NCI-H524 (cell line): ENCODE measurements at regions not wholly inside any gene's neighbourhood (a gene's known extent, or its start where the extent isn't known, plus 50 kb on each side); places are given as distances from the start of the nearest gene placed in this dataset.
"Not testable (repeated sequence)": the region's sequence is repeated elsewhere in the genome, so short reads cannot be mapped to it uniquely, and the experiment has no call there.

Experiments
- DNase-seq, 2 experiments: peaks; one replicate each; lab custom pipeline; 2025; lab: John Stamatoyannopoulos, UW

GRCh38 chr4:162943263-162943662 is 223.4 kb downstream of the NAF1 start:
- DNase-seq, result no peak

- no peak for DNase-seq
Observed at GRCh38 chr4:162938738-162939485, 227.8 kb downstream of the NAF1 start.

GRCh38 chr4:162935214-162935613 is 231.5 kb downstream of the NAF1 start:
- no peak for DNase-seq

GRCh38 chr4:162931286-162931685 is 235.4 kb downstream of the NAF1 start:
- DNase-seq, result no peak

- no peak for DNase-seq
Observed at GRCh38 chr4:162921178-162921785, 245.4 kb downstream of the NAF1 start.

GRCh38 chr4:162920649-162921048 is 246.0 kb downstream of the NAF1 start:
- no peak for DNase-seq

- no peak for DNase-seq
Observed at GRCh38 chr4:162912482-162912881, 254.2 kb downstream of the NAF1 start.

GRCh38 chr4:162911349-162911748 is 255.3 kb downstream of the NAF1 start:
- DNase-seq, result no peak

GRCh38 chr4:162909952-162910351 is 256.7 kb downstream of the NAF1 start:
- no peak for DNase-seq

GRCh38 chr4:162894387-162894786 is 272.3 kb downstream of the NAF1 start:
- no peak for DNase-seq

- DNase-seq, result peak in 1 of 2 experiments; percentile 27
Observed at GRCh38 chr4:162891788-162892707, 274.6 kb downstream of the NAF1 start.

- no peak for DNase-seq
Observed at GRCh38 chr4:162878096-162878495, 288.6 kb downstream of the NAF1 start.

- DNase-seq, result no peak
Observed at GRCh38 chr4:162874748-162875147, 291.9 kb downstream of the NAF1 start.

GRCh38 chr4:162871990-162872389 is 294.7 kb downstream of the NAF1 start:
- DNase-seq, result no peak

GRCh38 chr4:162869157-162869556 is 297.5 kb downstream of the NAF1 start:
- DNase-seq, result no peak

GRCh38 chr4:162866565-162866964 is 300.1 kb downstream of the NAF1 start:
- no peak for DNase-seq

- no peak for DNase-seq
Observed at GRCh38 chr4:162865102-162865501, 301.6 kb downstream of the NAF1 start.

GRCh38 chr4:162853788-162854187 is 312.9 kb downstream of the NAF1 start:
- DNase-seq, result no peak

- DNase-seq, result no peak
Observed at GRCh38 chr4:162852642-162853041, 314.0 kb downstream of the NAF1 start.

- not testable (repeated sequence) for DNase-seq
Observed at GRCh38 chr4:162851241-162851758, 315.4 kb downstream of the NAF1 start.

- no peak for DNase-seq
Observed at GRCh38 chr4:162849937-162850336, 316.8 kb downstream of the NAF1 start.

GRCh38 chr4:162847945-162848549 is 318.6 kb downstream of the NAF1 start:
- DNase-seq, result no peak
